A549 (cell line): ENCODE measurements at regions not wholly inside any gene's neighbourhood (a gene's known extent, or its start where the extent isn't known, plus 50 kb on each side); places are given as distances from the start of the nearest gene placed in this dataset.

Experiments used
- ATAC-seq, 2 experiments: fragments of 200-7000 bp in 1 of 2; fragments of >200 bp in 1 of 2; cut with Nextera tagmentation in 1 of 2; cut with Tn5 transposase in 1 of 2; 3 replicates each; pipeline versions ENCODE4 v1.8.0 to v1.9.1; 2018 to 2020; ENCODE audit warnings: mild to moderate bottlenecking in 1 of 2, moderate library complexity in 1 of 2
- CTCF ChIA-PET: fragments of 300-600 bp; sonication (Branson Sonifier 250); formaldehyde crosslinking; extraction: SDS; loops from one replicate; lab custom pipeline; 2021; ENCODE audit warnings: antibody characterized with exemption, inconsistent platforms; lab: Yijun Ruan, JAX
- POLR2A ChIA-PET: fragments of 350-600 bp; formaldehyde crosslinking; extraction: SDS; loops from one replicate; lab custom pipeline; 2021; ENCODE audit warnings: antibody characterized with exemption, inconsistent platforms; lab: Yijun Ruan, JAX
- DNase-seq, 2 experiments: peaks; one replicate each; pipeline versions ENCODE4 v3.0.0 to v3.0.0-alpha.2; 2011 to 2016; ENCODE audit warnings: low read depth in 1 of 2, low spot score in 1 of 2
- FAIRE-seq: peaks from 2 replicates; lab custom pipeline; 2011; peaks lifted over from hg19 to GRCh38; lab: Jason Lieb, UNC
- H3K27ac ChIP-seq, 2 experiments: fragments of >200 bp; sonication (Bioruptor Twin); formaldehyde crosslinking; 3 replicates each; pipeline ENCODE4 v1.5.1; 2016 to 2017
- H3K4me1 ChIP-seq: fragments of >200 bp; sonication (Bioruptor Twin); formaldehyde crosslinking; 3 replicates; pipeline ENCODE4 v1.6.1; 2016
- H3K4me2 ChIP-seq: fragments of >200 bp; sonication (Bioruptor Twin); formaldehyde crosslinking; 3 replicates; pipeline ENCODE4 v1.6.1; 2016
- H3K4me3 ChIP-seq: fragments of >200 bp; sonication (Bioruptor Twin); formaldehyde crosslinking; 3 replicates; pipeline ENCODE4 v1.5.1; 2016
- H3K9me3 ChIP-seq: fragments of >200 bp; sonication (Bioruptor Twin); formaldehyde crosslinking; 3 replicates; pipeline ENCODE4 v1.6.1; 2016
- BHLHE40 ChIP-seq: IDR thresholded peaks from 2 replicates; pipeline ENCODE4 v1.6.1; 2012; ENCODE audit warnings: low read depth, low read length, inconsistent platforms
- E2F6 ChIP-seq: IDR thresholded peaks from 2 replicates; pipeline ENCODE4 v1.6.1; 2012; ENCODE audit warnings: low read depth, borderline replicate concordance
- ESRRA ChIP-seq: fragments of 150-350 bp; IDR thresholded peaks from 2 replicates; pipeline ENCODE4 v1.6.1; 2014; ENCODE audit warnings: mild to moderate bottlenecking, low read length, borderline replicate concordance
- FOSL2 ChIP-seq, 2 experiments: fragments of 450-650 bp in 1 of 2; fragments of >200 bp in 1 of 2; sonication (Bioruptor Twin) in 1 of 2; formaldehyde crosslinking; IDR thresholded peaks; 2 replicates each; pipeline versions ENCODE4 v1.5.0 to v1.6.1; 2016 to 2020; ENCODE audit warnings: mild to moderate bottlenecking in 1 of 2, moderate library complexity in 1 of 2
- FOXS1 ChIP-seq: fragments of 250-450 bp; sonication (Bioruptor Pico); IDR thresholded peaks from 2 replicates; pipeline ENCODE4 v1.5.0; 2020; ENCODE audit warnings: mild to moderate bottlenecking, moderate library complexity
- HMGXB4 ChIP-seq: fragments of 250-450 bp; sonication (Bioruptor Pico); IDR thresholded peaks from 2 replicates; pipeline ENCODE4 v1.5.0; 2021; ENCODE audit warnings: mild to moderate bottlenecking, moderate library complexity, borderline replicate concordance
- HOXB5 ChIP-seq: fragments of 250-450 bp; sonication (Bioruptor Pico); IDR thresholded peaks from 2 replicates; pipeline ENCODE4 v1.5.0; 2020; ENCODE audit warnings: mild to moderate bottlenecking, moderate library complexity
- JUNB ChIP-seq: fragments of >200 bp; sonication (Bioruptor Twin); formaldehyde crosslinking; IDR thresholded peaks from 2 replicates; pipeline ENCODE4 v1.6.1; 2016
- NFE2L2 ChIP-seq: fragments of 150-350 bp; conservative IDR thresholded peaks from 2 replicates; pipeline ENCODE4 v1.6.1; 2014; ENCODE audit warnings: low read length
- PHF8 ChIP-seq: fragments of 200-600 bp; sonication (generic); IDR thresholded peaks from 2 replicates; pipeline ENCODE4 v1.6.1; 2016; ENCODE audit warnings: low read depth, mild to moderate bottlenecking, antibody characterized with exemption, moderate library complexity, borderline replicate concordance
- REST ChIP-seq: fragments of 200-600 bp; sonication (generic); IDR thresholded peaks from 2 replicates; pipeline ENCODE4 v1.6.1; 2016; ENCODE audit warnings: antibody characterized with exemption, mild to moderate bottlenecking, moderate library complexity
- RFX5 ChIP-seq: fragments of 450-650 bp; IDR thresholded peaks from 2 replicates; pipeline ENCODE4 v1.7.1; 2014; ENCODE audit warnings: antibody characterized with exemption, mild to moderate bottlenecking, moderate library complexity
- RNF2 ChIP-seq: fragments of 200-600 bp; sonication (generic); IDR thresholded peaks from 2 replicates; pipeline ENCODE4 v1.6.1; 2016; ENCODE audit warnings: low read depth, mild to moderate bottlenecking, antibody characterized with exemption, moderate library complexity, borderline replicate concordance
- ZC3H11A ChIP-seq: fragments of 450-650 bp; IDR thresholded peaks from 2 replicates; pipeline ENCODE4 v1.6.1; 2014; ENCODE audit warnings: antibody characterized with exemption, mild to moderate bottlenecking
- ZFP36 ChIP-seq: fragments of 450-650 bp; IDR thresholded peaks from 2 replicates; pipeline ENCODE4 v1.6.1; 2014; ENCODE audit warnings: borderline replicate concordance; ENCODE audit not compliant: partially characterized antibody
- WGBS: methylation state at CpG from one replicate; pipeline ENCODE4 v1.1.6; 2017; ENCODE audit errors: missing lambda C conversion rate; 5-methylcytosine and 5-hydroxymethylcytosine counted together

- TF ChIP-seq FOSL2 (IDR thresholded peaks at IDR 0.05) (no peak), FOSL2 (CRISPR knock-in tag; IDR thresholded peaks at IDR 0.05) (no peak), BHLHE40 (no peak), HMGXB4 (CRISPR knock-in tag) (no peak), FOXS1 (no peak)
- Histone ChIP-seq H3K4me3 (no peak overlapping the region), H3K9me3 (no peaks in the 10 kb centered on the region), H3K4me2 (no peak overlapping the region), H3K27ac (peak overlapping the region in 1 of 2 experiments; percentile 16; a peak in 1 of 6 replicates), H3K4me1 (peaks cover 14% of the 10 kb centered on the region)
- POLR2A ChIA-PET = no interaction called here
- no peak for DNase-seq
- no peak for ATAC-seq
- WGBS = 79% methylated on average over 21 of the region's 21 CpGs
- CTCF ChIA-PET = interaction anchor here (1.1 to 4.6 kb wide), 4 partner anchors 15 to 201 kb away, joined by 3 to 19 read pairs (median 4); no protein-coding TSS in a partner anchor
- FAIRE-seq = no peak
These were observed 103.5 kb upstream of the COL5A1 start for GRCh38 chr9:134537951-134538641.

GRCh38 chr9:134538856-134539566 is 102.6 kb upstream of the COL5A1 start:
- peaks cover 17% of the 10 kb centered on the region for H3K4me1 ChIP-seq
- ChIA-PET POLR2A (no interaction called here), CTCF (interaction anchor here (1.7 to 4.6 kb wide), 2 partner anchors 17 to 90 kb away, joined by 4 to 19 read pairs; no protein-coding TSS in a partner anchor)
- no peak overlapping the region for H3K4me3 ChIP-seq
- no peak for TF ChIP-seq ZFP36
- no peak for TF ChIP-seq HOXB5
- no peak for TF ChIP-seq ESRRA
- no peak for TF ChIP-seq RNF2
- no peak for TF ChIP-seq RFX5
- TF ChIP-seq HMGXB4 (CRISPR knock-in tag) = no peak
- no peak for TF ChIP-seq ZC3H11A
- no peak for TF ChIP-seq PHF8
- TF ChIP-seq NFE2L2 = no peak
- no peak for TF ChIP-seq E2F6
- 75% methylated on average over 21 of the region's 21 CpGs for WGBS
- DNase-seq (no peak), FAIRE-seq (no peak), ATAC-seq (no peak)
- no peaks in the 10 kb centered on the region for H3K9me3 ChIP-seq
- no peak overlapping the region for H3K4me2 ChIP-seq
- no peak overlapping the region for H3K27ac ChIP-seq

GRCh38 chr9:134539586-134540194 is 101.9 kb upstream of the COL5A1 start:
- DNase-seq (no peak), ATAC-seq (no peak), FAIRE-seq (no peak)
- no peak overlapping the region for H3K27ac ChIP-seq
- ChIA-PET CTCF (interaction anchor here (1.1 to 4.6 kb wide), 2 partner anchors 9 to 90 kb away, joined by 3 to 19 read pairs; no protein-coding TSS in a partner anchor), POLR2A (no interaction called here)
- WGBS = 63% methylated on average over 11 of the region's 11 CpGs
- H3K4me2 ChIP-seq = no peak overlapping the region
- H3K9me3 ChIP-seq = no peaks in the 10 kb centered on the region
- H3K4me3 ChIP-seq = no peak overlapping the region
- no peak for TF ChIP-seq RNF2
- TF ChIP-seq REST = no peak
- TF ChIP-seq JUNB = no peak
- peaks cover 24% of the 10 kb centered on the region for H3K4me1 ChIP-seq
